ENCODE measurements at regions not wholly inside any gene's neighbourhood (a gene's known extent, or its start where the extent isn't known, plus 50 kb on each side); places are given as distances from the start of the nearest gene placed in this dataset.

GRCh38 chr3:174776123-174776522 is 83.0 kb upstream of the NAALADL2 start:
- no peak overlapping the region for H3K4me3 ChIP-seq (ENCODE audit: low read depth, low read length)
- DNase-seq: no peak
- TF ChIP-seq, protein P1, sequence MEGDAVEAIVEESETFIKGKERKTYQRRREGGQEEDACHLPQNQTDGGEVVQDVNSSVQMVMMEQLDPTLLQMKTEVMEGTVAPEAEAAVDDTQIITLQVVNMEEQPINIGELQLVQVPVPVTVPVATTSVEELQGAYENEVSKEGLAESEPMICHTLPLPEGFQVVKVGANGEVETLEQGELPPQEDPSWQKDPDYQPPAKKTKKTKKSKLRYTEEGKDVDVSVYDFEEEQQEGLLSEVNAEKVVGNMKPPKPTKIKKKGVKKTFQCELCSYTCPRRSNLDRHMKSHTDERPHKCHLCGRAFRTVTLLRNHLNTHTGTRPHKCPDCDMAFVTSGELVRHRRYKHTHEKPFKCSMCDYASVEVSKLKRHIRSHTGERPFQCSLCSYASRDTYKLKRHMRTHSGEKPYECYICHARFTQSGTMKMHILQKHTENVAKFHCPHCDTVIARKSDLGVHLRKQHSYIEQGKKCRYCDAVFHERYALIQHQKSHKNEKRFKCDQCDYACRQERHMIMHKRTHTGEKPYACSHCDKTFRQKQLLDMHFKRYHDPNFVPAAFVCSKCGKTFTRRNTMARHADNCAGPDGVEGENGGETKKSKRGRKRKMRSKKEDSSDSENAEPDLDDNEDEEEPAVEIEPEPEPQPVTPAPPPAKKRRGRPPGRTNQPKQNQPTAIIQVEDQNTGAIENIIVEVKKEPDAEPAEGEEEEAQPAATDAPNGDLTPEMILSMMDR (IDR thresholded peaks at IDR 0.05; ENCODE audit: low read depth, low read length): no peak
- H3K4me1 ChIP-seq: no peaks in the 10 kb centered on the region
- H3K36me3 ChIP-seq: no peaks in the 10 kb centered on the region
- no peaks in the 10 kb centered on the region for H3K9me3 ChIP-seq
- H3K27me3 ChIP-seq: no peaks in the 10 kb centered on the region

- Histone ChIP-seq H3K9me3 (no peaks in the 10 kb centered on the region), H3K4me3 (ENCODE audit: low read depth, low read length) (no peak overlapping the region), H3K27me3 (no peaks in the 10 kb centered on the region), H3K4me1 (no peaks in the 10 kb centered on the region), H3K36me3 (no peaks in the 10 kb centered on the region)
- no peak for DNase-seq
- TF ChIP-seq, protein P1 (IDR thresholded peaks at IDR 0.05; ENCODE audit: low read depth, low read length): no peak
Measured at GRCh38 chr3:174776636-174777035, 82.5 kb upstream of the NAALADL2 start.

DNA sequence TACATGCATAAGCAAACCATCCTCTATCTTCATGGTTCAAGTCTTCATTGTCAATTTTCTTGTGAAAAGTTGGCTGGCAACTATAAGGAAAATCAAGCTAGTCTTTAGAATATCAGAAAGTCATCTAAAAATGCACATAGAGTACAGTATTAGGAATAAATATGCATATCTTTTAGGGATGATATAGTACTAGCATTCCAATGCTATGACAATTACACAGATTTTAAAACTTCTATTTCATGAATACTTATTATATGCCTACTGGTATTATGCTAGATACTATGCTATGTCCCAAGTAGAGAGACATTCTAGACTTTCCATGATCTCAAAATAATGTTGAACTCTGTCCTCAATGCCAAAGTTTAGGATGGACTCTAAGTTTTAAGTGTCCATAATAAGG is 81.3 kb upstream of the NAALADL2 start:
- H3K36me3 ChIP-seq: no peaks in the 10 kb centered on the region
- H3K27me3 ChIP-seq: no peaks in the 10 kb centered on the region
- no peak overlapping the region for H3K4me3 ChIP-seq (ENCODE audit: low read depth, low read length)
- no peak for DNase-seq
- TF ChIP-seq, protein P1 (IDR thresholded peaks at IDR 0.05; ENCODE audit: low read depth, low read length): no peak
- no peaks in the 10 kb centered on the region for H3K4me1 ChIP-seq
- no peaks in the 10 kb centered on the region for H3K9me3 ChIP-seq

DNA sequence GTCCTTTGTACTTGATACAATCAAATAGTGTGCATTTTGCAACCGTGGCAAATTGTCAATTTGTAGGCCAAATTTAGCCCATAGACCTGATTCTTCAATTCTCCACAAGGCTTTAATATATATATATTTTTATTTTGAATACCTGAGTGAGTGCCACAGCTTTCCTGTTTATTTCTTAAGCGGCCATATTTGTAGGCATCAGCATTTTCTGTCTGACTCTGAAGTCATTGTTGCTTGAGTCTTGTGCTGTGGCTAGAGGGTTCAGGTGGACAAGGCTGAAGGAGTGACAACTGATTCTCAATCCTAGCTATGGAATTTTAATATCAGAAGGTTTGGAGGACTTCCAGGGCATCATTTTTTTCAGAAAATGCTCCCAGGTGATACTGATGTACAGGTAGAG is 75.6 kb upstream of the NAALADL2 start:
- TF ChIP-seq, protein P1 (IDR thresholded peaks at IDR 0.05; ENCODE audit: low read depth, low read length): no peak
- Histone ChIP-seq H3K4me3 (ENCODE audit: low read depth, low read length) (no peak overlapping the region), H3K4me1 (no peaks in the 10 kb centered on the region), H3K9me3 (no peaks in the 10 kb centered on the region), H3K27me3 (no peaks in the 10 kb centered on the region), H3K36me3 (no peaks in the 10 kb centered on the region)
- no peak for DNase-seq

GRCh38 chr3:174784206-174784934 is 74.8 kb upstream of the NAALADL2 start:
- TF ChIP-seq, protein P1 (IDR thresholded peaks at IDR 0.05; ENCODE audit: low read depth, low read length): no peak

DNA sequence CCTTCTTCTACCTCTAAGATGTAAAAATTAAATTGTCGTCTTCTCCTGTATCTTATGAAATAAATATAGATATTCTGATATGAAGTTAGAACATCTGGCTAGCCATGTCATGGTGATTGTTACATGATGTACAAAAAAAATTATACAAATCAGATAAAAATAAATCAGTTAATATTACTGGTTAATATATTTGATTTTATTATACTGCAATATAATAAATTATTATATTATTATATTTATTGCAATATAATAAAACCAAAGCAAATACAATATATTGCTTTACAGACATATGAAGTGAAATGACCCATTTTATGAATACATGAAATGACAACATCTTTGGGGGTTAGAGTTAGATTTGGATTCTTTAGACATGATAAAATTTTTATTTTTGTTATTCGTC is 72.3 kb upstream of the NAALADL2 start:
- no peak overlapping the region for H3K4me3 ChIP-seq (ENCODE audit: low read depth, low read length)
- no peak for DNase-seq
- H3K36me3 ChIP-seq: no peaks in the 10 kb centered on the region
- no peaks in the 10 kb centered on the region; the same call in 1 of the 2 replicates for H3K4me1 ChIP-seq
- H3K27me3 ChIP-seq: no peaks in the 10 kb centered on the region
- H3K9me3 ChIP-seq: no peaks in the 10 kb centered on the region
- TF ChIP-seq, protein P1 (IDR thresholded peaks at IDR 0.05; ENCODE audit: low read depth, low read length): no peak

More at GRCh38 chr3:174784206-174784934, 74.8 kb upstream of the NAALADL2 start:
- Histone ChIP-seq H3K27me3 (no peaks in the 10 kb centered on the region), H3K36me3 (no peaks in the 10 kb centered on the region), H3K4me3 (ENCODE audit: low read depth, low read length) (no peak overlapping the region), H3K4me1 (no peaks in the 10 kb centered on the region; the same call in 1 of the 2 replicates), H3K9me3 (no peaks in the 10 kb centered on the region)
- no peak for DNase-seq

Measured in BE2C (cell line).